ENCODE measurements at regions not wholly inside any gene's neighbourhood (a gene's known extent, or its start where the extent isn't known, plus 50 kb on each side); places are given as distances from the start of the nearest gene placed in this dataset.

DNA sequence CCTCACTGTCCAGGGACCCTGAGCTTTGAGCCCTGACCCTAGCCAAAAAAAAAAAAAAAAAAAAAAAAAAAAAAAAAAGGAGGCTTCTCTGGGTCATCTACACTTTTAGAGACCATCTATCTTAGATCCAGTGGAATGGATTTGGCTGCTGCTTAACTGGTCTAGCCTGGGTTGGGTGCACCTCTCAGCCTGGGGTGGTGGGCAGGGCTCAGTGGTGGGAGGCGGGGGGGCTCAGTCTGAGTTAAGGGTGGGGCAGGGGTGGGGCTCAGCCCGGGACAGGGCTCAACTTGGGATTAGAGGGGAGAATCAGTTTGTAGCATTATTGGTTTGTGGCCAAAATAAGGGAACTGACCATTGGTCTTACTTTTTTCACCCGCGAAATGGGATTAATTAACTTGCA lies 139.2 kb downstream of the TPRA1 start:
- Histone ChIP-seq H3K27me3 (ENCODE audit: control insufficient read depth, insufficient read depth, low read length) (peaks cover 31% of the 10 kb centered on the region), H3K36me3 (ENCODE audit: control insufficient read depth, insufficient read depth, low read length) (no peaks in the 10 kb centered on the region), H3K4me3 (ENCODE audit: insufficient read depth, low read depth, low read length) (no peak overlapping the region), H3K27ac (ENCODE audit: insufficient read depth, low read length) (no peak overlapping the region), H3K9me1 (ENCODE audit: insufficient read depth, low read length) (no peaks in the 10 kb centered on the region), H3K4ac (ENCODE audit: low read depth, low read length) (no peak overlapping the region), H2AFZ (replicated peaks; ENCODE audit: low read length, poor library complexity) (no peak overlapping the region), H3K4me2 (ENCODE audit: low read depth, low read length) (no peak overlapping the region), H4K5ac (ENCODE audit: low read depth, low read length) (no peak overlapping the region), H2BK5ac (ENCODE audit: low read depth, low read length, poor library complexity, severe bottlenecking) (no peak overlapping the region), H4K91ac (ENCODE audit: insufficient read depth, low read depth, low read length) (no peak overlapping the region), H2AK5ac (ENCODE audit: low read depth, low read length) (no peak overlapping the region), H3K23ac (ENCODE audit: low read depth, low read length) (no peak overlapping the region), H3K9ac (ENCODE audit: low read depth, low read length) (no peak overlapping the region), H2BK15ac (ENCODE audit: low read depth, low read length) (no peak overlapping the region), H2BK20ac (ENCODE audit: low read depth, low read length) (no peak overlapping the region), H4K20me1 (ENCODE audit: insufficient read depth, low read length) (no peaks in the 10 kb centered on the region), H4K8ac (ENCODE audit: low read depth in 2 of 2, low read length in 2 of 2) (no peak overlapping the region), H3K9me3 (ENCODE audit: control insufficient read depth, insufficient read depth, low read length) (no peaks in the 10 kb centered on the region), H3K4me1 (ENCODE audit: control insufficient read depth, insufficient read depth, low read length) (no peaks in the 10 kb centered on the region), H2AK9ac (replicated peaks; ENCODE audit: low read depth, low read length, poor library complexity) (no peak overlapping the region), H3K56ac (ENCODE audit: extremely low read depth, insufficient read depth, low read length) (no peak overlapping the region), H2BK120ac (ENCODE audit: low read depth, low read length) (no peak overlapping the region), H3K14ac (replicated peaks; ENCODE audit: low read depth, low read length) (no peak overlapping the region), H3K79me1 (ENCODE audit: low read depth in 1 of 2, low read length in 2 of 2) (no peaks in the 10 kb centered on the region), H3K18ac (ENCODE audit: low read depth, low read length) (no peak overlapping the region)
- dilution Hi-C loops (cut with HindIII; ENCODE audit: low sequenced_read_pairs, unreplicated experiment) (no loop called here), intact Hi-C loops (cut with micrococcal nuclease) (loop anchor here (10.0 kb wide), 1 partner anchor 467 kb away; the partner anchor contains the start of gene PLXNA1), in situ Hi-C loops (cut with MboI; ENCODE audit: low sequenced_read_pairs) (loop anchor here (10.0 kb wide), 2 partner anchors 697 to 927 kb away; partner anchors contain the start of gene CHST13)
- 93% methylated on average over 2 of the region's 4 CpGs; no CpG with 5 or more reads in 1 of the 2 experiments for WGBS, 2 experiments (ENCODE audit: extremely low coverage in 2 of 2, insufficient read length in 1 of 2)
- ChIA-PET CTCF (no interaction called here), POLR2A (ENCODE audit: unreplicated experiment) (no interaction called here)
- BruUV-seq (replicated peaks) = no TSS peak
- no peak for TF ChIP-seq CHD1 (IDR thresholded peaks at IDR 0.05; ENCODE audit: low read depth, low read length)
- no peak for TF ChIP-seq SMC3 (IDR thresholded peaks at IDR 0.05; ENCODE audit: low read depth, low read length)
- TF ChIP-seq MAFK (IDR thresholded peaks at IDR 0.05; ENCODE audit: low read depth, low read length) = no peak
- TF ChIP-seq, protein P1, sequence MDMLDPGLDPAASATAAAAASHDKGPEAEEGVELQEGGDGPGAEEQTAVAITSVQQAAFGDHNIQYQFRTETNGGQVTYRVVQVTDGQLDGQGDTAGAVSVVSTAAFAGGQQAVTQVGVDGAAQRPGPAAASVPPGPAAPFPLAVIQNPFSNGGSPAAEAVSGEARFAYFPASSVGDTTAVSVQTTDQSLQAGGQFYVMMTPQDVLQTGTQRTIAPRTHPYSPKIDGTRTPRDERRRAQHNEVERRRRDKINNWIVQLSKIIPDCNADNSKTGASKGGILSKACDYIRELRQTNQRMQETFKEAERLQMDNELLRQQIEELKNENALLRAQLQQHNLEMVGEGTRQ (IDR thresholded peaks at IDR 0.05; ENCODE audit: low read depth, low read length) = no peak
- no peak for TF ChIP-seq RAD21 (IDR thresholded peaks at IDR 0.05; ENCODE audit: low read length)
- TF ChIP-seq RFX5 (IDR thresholded peaks at IDR 0.05; ENCODE audit: low read depth, low read length) = no peak
- DNase-seq (no peak), ATAC-seq (ENCODE audit: low read depth) (no peak)

All from IMR-90 (cell line).